ENCODE measurements at regions not wholly inside any gene's neighbourhood (a gene's known extent, or its start where the extent isn't known, plus 50 kb on each side); places are given as distances from the start of the nearest gene placed in this dataset.

DNA sequence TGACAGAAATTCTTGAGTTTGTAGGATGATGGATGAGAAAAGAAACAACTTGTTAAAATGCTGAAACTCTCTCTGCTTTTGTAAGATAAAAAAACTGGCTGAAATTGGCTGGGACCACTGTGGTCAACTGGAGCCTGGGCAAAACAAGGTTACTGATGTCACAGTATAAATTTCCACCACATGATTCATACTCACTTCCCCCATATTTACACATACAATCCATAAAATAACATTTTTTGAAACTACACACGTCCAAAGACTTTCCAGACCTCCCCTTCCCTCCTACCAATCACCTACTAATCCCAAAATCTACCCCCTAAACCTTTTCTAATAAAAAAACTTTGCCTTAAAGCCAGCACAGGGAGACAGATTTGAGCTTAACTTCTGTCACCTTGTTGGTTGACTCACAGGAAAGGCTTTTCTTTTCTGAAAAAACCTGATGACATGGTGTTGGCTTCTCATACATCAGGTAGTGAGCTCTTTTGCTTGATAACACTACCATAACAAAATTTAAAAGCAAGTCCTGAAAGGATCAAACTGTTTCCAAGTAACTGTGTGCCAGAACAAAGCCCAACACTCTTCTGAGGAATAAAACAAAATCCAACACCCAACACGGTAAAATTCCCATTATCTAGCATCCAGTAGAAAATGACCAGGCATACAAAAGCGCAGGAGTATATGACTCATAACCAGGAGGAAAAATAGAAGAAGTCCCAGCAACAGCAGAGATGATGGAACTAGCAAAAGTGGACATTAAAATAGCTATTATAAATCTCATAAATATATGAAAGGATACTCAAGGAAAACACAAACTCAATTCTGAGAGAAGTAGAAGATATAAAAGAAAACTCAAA, 87.3 kb upstream of the SNRK start:
- TF ChIP-seq, protein P1, sequence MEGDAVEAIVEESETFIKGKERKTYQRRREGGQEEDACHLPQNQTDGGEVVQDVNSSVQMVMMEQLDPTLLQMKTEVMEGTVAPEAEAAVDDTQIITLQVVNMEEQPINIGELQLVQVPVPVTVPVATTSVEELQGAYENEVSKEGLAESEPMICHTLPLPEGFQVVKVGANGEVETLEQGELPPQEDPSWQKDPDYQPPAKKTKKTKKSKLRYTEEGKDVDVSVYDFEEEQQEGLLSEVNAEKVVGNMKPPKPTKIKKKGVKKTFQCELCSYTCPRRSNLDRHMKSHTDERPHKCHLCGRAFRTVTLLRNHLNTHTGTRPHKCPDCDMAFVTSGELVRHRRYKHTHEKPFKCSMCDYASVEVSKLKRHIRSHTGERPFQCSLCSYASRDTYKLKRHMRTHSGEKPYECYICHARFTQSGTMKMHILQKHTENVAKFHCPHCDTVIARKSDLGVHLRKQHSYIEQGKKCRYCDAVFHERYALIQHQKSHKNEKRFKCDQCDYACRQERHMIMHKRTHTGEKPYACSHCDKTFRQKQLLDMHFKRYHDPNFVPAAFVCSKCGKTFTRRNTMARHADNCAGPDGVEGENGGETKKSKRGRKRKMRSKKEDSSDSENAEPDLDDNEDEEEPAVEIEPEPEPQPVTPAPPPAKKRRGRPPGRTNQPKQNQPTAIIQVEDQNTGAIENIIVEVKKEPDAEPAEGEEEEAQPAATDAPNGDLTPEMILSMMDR (IDR thresholded peaks at IDR 0.05) = no peak
- TF ChIP-seq, protein P2, sequence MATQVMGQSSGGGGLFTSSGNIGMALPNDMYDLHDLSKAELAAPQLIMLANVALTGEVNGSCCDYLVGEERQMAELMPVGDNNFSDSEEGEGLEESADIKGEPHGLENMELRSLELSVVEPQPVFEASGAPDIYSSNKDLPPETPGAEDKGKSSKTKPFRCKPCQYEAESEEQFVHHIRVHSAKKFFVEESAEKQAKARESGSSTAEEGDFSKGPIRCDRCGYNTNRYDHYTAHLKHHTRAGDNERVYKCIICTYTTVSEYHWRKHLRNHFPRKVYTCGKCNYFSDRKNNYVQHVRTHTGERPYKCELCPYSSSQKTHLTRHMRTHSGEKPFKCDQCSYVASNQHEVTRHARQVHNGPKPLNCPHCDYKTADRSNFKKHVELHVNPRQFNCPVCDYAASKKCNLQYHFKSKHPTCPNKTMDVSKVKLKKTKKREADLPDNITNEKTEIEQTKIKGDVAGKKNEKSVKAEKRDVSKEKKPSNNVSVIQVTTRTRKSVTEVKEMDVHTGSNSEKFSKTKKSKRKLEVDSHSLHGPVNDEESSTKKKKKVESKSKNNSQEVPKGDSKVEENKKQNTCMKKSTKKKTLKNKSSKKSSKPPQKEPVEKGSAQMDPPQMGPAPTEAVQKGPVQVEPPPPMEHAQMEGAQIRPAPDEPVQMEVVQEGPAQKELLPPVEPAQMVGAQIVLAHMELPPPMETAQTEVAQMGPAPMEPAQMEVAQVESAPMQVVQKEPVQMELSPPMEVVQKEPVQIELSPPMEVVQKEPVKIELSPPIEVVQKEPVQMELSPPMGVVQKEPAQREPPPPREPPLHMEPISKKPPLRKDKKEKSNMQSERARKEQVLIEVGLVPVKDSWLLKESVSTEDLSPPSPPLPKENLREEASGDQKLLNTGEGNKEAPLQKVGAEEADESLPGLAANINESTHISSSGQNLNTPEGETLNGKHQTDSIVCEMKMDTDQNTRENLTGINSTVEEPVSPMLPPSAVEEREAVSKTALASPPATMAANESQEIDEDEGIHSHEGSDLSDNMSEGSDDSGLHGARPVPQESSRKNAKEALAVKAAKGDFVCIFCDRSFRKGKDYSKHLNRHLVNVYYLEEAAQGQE (IDR thresholded peaks at IDR 0.05; ENCODE audit: insufficient read depth in 1 of 2, low read depth in 2 of 2, low read length in 1 of 2) = no peak
- TF ChIP-seq POLR2AphosphoS5 (IDR thresholded peaks at IDR 0.05; ENCODE audit: low read depth, low read length) = no peak
- no peak for TF ChIP-seq TCF7L2 (IDR thresholded peaks at IDR 0.05; ENCODE audit: low read depth, low read length)
